ENCODE measurements at regions not wholly inside any gene's neighbourhood (a gene's known extent, or its start where the extent isn't known, plus 50 kb on each side); places are given as distances from the start of the nearest gene placed in this dataset.

GRCh38 chr6:165844801-165845364, 181.8 kb upstream of the PDE10A start:
- no peak for TF ChIP-seq CTCF (conservative IDR thresholded peaks at IDR 0.05)
- no peak for TF ChIP-seq ZFX (IDR thresholded peaks at IDR 0.05)
